Amniotic epithelial cell (primary cell): ENCODE measurements at regions not wholly inside any gene's neighbourhood (a gene's known extent, or its start where the extent isn't known, plus 50 kb on each side); places are given as distances from the start of the nearest gene placed in this dataset.
"Not testable (repeated sequence)": the region's sequence is repeated elsewhere in the genome, so short reads cannot be mapped to it uniquely, and the experiment has no call there.

ENCODE experiments used
- DNase-seq: peaks from one replicate; pipeline ENCODE4 v3.0.0-alpha.2; 2010; ENCODE audit warnings: low read depth

DNA sequence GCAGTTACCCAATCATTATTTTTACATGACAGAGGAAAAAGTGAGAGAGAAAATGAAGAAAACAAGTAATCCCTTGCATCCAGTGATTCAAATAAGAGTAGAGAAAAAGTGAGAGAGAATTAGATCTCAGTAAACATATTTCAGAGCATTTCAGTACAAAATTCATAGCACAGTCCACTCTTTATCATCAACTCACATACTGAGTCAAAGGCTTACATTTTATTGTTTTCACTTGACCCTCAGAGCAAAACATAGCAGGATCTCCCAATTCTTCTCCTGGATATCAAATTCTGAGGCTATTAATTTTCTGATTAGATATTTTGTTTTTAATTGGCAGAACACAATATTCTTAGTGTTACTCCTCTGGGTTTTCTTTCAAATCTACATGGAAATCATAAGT is 1568.3 kb upstream of the PRR20A start:
- DNase-seq, result no peak

DNA sequence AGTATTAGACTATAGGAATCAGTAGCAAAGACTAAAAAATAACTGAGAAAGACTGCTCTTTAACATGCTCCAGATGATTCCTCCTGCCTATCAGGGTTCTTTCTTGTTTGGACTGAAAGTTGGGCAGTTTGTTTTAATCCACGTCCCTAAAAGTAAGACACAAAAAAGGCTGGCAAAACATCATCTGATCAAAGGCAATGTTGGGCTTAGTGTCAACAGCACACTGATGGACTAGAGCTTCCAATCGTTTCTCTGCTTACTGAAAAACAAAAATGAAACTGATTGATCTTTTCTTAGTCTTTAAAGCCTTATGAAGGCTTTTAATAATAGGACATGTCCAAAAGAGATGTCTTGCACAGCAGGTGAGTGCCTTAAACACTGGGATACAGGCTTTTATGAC is 1567.9 kb upstream of the PRR20A start:
- no peak for DNase-seq

DNA sequence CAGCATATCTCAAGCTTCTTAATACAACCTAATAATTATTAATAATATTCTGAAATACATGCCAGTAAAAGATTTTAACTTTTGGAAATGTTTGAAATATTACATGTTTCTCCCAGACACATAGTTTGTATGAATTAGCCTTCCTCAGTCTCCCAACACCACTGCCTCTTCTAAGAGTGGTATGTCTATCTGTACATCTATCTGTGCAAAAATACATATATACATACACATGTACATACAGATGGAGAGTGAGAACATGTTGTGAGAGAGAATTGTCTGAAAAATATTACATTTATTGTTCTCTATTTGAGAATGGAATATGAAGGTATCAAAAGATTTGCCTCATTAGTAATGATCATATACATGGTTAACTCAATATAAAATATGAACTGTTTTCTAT is 1567.2 kb upstream of the PRR20A start:
- DNase-seq, result no peak

DNA sequence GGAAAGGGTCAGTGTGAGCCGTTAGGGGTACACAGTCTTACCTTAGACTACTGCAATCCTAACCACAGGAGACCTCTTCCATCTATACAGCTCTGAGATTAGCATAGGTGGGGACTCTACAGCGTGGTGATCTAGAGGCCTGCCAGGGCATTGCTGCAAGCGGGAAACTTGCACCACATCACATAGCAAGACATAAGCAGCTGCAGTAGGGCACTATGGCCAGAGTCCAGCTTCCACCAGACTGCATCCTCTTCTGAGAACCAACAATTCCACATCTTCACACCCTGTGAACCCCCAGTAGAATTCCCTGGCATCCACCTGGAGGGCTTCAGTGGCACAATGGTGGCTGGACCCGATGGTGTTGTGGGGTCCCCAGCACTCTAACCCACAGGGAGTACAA is 1564.3 kb upstream of the PRR20A start:
- DNase-seq, result no peak

DNA sequence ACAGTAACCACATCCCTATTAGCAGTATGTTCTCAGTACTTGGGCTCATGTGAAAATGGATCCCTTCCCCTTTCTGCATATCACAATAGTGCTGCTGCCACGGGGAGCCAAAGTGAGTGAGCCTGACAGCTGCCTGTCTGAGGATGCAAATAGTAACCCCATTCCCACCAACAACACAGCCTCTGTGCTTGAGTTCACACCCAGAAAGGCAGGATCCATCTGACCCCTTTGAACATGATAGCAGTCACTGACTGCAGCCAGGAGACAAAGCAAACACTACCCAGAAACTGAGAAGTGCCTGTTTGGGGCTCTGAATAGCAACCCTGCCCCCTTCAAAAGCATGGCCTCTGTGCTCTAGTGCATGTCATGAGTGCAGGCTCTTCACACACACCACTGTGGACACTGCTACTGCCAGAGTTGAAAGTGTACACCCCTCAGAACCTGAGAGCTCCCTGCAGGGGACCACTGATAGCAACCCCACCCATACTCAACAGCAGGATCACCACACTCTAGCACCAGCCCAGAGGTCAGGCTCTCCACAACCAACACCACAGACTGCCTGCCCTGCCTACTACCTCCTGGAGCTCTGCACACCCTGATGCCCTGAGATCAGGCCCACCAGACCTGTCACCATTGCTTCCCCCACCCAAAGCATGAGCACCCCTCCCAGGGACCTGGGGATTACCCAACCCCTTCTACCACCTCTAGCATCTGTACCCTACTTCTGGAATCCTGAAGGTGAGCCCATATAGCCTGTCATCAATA is 1563.5 kb upstream of the PRR20A start:
- no peak for DNase-seq

DNA sequence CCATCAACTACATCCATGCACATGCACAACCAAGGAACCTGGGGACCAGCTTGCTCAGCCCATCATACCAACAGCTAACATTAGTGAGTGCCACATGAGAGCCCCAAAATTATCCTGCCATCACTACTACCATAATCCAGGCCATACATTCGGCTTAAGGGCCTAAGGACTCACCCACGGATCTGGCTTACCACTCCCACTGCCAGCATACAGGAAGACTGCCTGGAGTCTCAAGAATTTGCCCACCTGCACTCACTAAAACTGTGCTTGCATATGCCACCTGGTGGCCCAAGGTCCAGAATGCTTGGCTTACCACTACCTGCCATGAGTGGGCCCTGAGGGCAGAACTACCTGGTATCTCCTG is 1562.9 kb upstream of the PRR20A start:
- DNase-seq, result no peak

DNA sequence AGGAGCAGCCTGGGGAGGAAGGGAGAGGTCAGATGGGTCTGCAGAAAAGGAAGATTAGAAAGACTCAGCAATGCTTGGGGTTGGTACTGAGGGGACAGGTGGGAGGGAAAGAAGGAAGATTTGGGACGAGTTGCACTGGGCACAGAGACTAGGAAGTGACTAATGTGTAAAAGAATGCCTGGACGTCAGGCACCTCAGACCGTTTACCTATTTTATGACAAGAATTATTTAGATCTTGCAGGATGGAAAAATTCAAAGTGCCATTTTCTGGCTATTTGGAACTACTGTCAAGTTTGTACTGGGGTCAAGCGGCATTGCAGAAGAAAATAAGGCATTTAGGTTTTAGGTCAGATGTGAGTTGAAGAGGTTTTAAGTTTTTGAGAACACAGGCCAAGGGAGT is 1558.4 kb upstream of the PRR20A start:
- DNase-seq, result not testable (repeated sequence)

DNA sequence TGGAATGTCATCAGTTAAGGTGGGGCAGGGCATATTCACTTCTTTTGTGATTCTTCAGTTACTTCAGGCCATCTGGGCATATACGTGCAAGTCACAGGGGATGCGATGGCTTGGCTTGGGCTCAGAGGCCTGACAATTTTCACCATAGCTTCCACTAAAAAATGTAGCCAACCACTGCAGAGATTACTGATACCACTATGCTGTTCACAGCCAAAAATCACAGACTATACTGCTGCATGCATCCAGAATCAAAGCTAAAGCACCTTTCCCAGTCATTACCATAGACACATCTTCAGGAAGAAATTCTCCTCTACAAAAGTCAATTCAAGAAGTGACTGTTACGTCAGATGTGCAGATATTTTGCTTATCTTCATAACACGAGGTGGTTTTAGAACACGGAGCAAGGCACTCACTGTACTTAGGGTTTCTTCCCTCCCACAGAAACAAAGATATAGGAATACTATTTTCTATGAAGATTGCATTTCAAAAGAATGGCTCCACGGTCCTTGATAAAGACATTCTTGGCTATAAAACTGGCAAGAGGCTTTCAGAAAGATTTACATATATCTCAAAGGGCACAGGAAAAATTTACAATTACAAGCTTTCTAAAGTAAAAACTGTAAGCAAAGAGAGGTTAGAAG is 1556.6 kb upstream of the PRR20A start:
- no peak for DNase-seq

DNA sequence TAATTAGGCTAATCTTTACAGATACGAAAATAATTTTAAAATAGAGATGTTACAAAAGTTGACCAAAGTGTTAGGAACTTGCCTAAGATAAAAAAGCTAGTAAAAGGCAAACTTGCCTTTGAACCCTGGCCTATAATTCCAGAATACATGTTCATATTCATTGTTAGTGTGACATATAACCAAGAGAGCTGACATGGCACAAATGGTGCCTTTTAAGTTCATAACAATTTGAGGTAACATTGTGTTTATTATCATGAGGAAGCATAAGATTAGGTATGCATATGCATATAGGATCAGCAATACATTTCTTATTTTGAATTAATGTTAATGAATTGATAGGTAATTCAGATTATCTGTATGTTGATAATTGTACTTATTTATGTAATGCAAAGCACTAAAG is 1537.9 kb upstream of the PRR20A start:
- no peak for DNase-seq

DNA sequence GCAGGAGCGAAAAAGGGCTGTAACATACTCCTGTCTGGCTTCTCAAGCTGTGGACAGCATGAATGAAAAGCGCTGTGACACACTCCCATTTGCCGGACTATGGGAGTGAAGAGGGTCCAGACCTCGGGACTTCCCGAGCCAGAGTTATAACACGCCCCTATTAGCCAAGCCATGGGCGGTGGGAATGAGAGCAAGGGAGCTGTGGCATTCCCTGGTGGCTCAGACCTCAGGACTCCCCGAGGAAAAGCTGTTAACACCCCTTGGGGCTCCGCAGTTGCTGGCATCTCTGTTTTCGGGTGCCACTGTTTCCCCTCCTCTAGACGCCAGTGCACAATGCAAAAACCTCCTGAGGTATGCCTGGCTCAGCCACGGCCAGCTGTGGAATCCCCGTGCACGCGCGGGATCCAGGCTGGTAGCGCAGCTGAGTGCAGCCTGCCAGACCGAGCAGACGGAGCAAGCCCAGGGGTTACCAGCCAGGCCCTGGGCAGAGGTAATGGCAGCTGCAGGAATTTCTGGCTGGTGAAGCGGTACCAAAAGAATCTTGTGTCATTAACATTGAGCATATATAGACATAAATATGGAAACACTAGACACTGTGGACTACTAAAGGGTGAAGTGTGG is 1534.6 kb upstream of the PRR20A start:
- DNase-seq, result no peak

DNA sequence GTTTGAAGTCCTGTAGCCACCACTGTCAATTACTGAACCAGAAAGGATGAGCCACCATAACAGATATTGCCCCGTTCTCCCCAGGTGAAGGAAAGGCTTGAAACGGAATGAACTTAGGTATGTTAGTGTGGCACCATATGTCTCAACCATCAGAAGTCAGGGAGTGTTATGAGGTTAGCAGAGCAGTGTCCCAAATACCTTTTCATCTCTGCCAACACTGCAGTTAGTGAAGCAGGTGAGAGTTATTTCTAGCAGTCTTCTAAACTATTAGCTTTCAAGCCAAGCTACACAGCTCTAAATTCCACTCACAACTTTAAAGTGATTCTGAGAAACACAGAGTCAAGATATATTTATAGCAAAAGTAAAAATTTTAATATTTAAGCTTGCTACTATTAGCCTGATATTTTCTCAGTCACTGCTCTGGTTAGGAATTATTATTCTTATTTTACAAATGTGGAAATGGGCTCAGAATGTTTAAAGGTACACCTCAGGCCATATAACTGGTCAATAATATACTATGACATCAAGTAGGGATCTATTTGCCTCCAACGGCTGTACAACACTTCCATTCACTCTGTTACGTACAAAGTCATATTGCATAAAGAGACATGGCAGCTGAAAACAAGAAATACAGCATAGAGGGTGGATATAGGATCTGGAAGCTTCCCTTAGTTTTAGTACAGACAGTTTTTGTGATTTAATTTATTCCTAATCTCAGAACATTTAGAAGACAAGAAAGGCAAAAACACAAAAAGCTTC is 1527.1 kb upstream of the PRR20A start:
- no peak for DNase-seq

DNA sequence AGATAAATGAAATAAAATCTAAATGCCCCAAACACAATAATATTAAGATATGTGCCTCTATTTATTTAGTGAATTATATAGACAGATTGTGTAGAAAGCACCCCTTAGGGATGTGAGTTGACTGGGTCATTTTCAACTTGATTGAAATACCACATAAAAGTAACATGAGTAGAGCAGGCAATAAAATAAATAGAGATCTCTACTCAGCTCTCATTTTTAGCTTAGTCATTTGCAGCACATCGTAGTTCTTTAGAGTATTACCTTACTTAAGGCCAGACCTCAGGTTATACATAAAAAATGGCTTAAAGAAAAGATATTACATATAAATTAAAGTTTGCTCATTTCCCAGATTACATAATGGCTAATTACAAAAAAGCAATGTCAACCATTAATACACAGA is 1525.6 kb upstream of the PRR20A start:
- DNase-seq, result no peak

DNA sequence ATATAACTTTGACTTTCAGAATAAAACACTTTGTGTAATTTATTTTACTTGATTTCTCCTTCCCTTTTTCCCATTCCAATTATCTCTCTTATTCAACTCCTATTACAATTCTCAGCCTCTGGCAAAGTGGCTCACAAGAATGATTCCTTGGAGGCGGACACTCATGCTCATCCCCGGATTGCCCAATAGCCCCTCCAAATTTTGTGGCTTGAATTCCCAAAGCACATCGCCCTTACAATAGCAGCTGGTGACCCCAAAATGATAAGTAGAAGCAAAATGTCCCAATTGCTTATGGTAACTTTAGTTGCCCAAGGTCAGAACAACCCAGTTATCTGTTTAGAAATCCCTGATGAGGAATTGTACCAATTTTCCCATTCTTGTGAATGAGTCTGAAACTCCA is 1523.5 kb upstream of the PRR20A start:
- DNase-seq, result no peak

DNA sequence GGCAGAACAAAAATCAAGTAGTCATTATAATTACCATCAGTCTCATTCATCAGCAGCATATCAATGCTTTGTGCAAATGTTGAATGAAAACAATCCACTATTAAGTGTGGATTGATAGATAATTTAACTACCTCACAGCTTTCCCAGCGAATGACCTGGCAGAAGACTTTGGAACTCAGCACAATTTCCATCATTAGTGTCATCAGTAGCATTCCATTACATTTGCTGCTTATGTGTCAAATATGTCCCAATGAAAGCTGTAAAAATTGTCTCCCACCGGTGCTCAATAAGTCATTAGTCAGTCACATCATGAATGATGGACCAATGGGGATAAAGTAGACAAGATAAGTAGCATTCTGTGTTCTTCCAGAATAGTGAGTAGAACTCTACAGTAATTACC is 1513.5 kb upstream of the PRR20A start:
- no peak for DNase-seq

DNA sequence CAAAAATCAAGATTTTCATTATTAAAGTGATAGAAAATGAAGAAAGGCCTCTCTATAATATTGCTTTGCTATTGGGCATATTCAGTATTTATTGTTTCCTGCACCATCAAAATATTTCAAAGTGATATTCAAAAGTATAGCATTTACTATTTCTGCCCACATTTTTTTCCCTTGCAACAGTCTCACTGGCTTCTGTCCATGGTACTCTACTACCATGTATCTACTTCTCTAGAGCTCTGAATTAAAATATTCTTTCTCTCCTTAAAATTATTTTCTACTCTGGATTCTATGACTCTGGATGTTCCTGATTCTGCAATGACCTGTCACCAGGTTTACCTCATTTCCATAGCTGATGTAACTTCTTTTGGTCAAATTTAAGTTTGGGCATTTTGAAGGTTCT is 1508.3 kb upstream of the PRR20A start:
- no peak for DNase-seq

DNA sequence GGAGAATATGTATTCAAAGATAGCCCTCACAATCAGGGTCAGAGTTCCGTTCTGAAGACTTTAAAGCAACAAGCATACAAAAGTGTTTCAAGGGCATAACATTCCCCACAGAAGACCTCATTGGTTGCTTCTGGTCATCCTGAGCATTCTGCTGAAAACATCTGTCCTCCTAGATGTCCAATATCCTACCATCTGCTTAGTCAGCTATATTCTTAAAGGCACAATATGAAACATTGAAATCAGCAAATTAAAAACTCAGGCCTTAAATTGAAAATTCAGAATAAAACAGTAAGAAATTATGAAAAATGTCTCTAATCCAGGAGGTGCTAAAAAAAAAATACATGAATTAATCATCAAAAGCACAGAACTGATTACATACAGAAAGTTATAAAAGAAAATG is 1491.2 kb upstream of the PRR20A start:
- no peak for DNase-seq

DNA sequence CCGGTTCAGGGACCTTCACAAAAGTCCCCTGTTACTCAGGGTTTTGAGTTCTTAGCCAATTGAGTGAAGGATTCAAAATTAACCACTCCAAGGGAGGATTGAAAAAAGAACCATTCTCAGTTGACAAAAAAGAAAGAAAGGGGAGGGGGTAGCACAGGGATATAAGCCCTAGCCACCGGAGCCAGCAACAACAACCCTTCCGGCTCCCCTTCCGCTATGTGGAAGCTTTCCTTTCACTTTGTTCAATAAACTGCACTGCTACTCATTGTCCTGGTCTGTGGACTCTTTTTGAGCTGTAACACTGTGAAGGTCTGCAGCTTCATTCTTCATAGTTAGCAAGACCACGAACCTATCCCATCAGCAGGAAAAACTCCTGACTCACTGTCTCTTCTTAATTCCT is 1488.1 kb upstream of the PRR20A start:
- DNase-seq, result no peak

DNA sequence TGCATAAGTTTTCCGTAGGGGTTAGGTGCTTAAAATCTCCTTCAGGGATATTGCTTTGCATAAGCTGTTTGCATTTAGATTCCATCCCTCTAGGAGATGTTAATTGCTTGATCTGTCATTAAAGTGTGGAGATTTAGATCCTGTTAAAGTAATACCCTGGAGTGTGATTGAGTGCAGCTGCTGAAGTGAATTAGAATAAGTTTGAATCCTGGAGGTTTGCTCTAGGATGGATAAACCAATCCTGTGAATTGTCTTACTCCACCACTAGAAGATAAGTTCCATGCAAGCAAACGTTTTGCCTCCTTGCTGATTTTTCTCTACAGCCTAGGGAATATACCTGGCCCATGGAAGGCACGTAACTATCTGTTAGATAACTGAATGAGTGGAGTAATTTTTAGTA is 1487.2 kb upstream of the PRR20A start:
- no peak for DNase-seq

DNA sequence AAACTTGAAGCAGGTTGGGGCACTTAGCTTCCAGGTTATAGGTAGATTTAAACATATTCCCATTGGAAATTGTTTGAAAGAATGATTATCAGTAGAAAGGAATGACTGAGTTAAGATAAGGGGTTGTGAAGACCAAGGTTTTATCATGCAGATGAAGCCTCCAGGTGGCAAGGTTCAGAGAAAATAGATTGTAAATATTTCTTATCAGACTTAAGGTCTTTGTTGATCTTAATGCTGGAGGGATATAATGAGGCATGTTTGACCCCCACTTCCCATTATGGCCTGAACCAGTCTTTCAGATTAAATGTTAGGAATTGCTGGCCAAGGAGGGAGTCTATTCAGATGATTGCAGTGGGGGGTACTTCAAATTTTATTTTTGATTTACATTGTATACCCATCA is 1486.5 kb upstream of the PRR20A start:
- DNase-seq, result no peak

DNA sequence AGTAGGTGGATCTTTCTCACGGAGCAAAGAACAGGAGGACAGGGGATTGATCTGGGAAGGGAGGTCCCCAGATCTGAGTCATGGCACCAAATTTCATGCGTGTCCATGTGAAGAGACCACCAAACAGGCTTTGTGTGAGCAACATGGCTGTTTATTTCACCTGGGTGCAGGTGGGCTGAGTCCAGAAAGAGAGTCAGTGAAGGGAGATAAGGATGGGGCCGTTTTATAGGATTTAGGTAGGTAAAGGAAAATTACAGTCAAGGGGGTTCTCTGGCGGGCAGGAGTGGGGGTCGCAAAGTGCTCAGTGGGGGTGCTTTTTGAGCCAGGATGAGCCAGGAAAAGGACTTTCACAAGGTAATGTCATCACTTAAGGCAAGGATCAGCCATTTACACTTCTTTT is 1480.5 kb upstream of the PRR20A start:
- not testable (repeated sequence) for DNase-seq

DNA sequence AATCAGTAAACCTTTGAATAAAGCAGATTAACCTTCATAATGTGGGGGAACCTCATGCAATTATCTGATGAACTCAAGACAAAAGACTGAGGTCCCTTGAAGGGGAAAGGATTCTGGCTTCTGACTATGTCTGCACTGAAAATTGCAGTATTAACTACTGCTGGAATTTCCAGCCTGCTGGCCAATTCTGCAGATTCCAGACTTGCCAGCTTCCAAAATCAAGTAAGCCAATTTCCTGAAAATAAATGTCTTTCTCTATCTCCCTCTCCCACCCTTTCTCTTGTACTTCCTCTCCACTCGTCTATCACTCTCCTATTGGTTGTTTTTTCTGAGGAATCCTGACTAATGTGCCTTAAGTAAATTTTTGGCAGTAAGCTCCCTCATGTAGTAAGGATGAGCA is 1479.9 kb upstream of the PRR20A start:
- DNase-seq, result no peak

DNA sequence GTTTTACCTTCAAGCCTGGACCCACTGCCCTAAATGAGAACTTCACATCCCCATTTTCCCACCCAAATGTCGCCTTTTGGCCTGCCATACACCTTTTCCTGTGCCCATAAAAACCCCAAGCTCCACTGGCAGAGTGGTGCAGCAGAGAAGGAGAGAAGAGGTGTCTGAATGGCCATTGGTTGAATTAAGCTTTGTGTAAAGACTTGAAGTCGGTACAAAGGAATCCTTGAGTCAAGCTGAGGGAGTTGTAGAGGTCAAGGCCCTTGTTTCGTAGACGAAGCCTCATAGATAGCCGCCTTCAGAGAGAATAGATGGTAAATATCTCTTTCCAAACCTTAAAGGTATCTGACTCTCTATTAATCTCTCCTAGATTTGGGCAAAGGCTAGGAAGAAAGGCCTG is 1479.2 kb upstream of the PRR20A start:
- DNase-seq, result no peak

DNA sequence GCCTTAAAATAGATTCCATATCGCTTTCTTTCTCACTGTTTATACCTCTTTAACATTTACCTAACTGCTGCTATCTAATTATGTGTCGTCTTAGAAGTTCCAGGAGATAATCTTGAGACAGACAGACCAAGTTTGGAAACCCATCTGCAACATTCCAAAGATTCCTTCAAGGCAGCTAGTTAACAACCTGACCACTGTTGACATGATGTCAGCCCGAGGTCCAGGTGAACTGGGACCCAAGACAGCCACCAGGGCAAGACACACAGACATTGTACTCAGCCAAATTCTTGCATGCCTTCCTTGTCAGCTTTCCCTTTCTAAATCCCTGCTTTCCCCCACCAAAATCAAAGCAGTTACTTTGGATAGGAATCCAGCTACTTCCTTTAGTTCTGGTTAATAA is 1476.5 kb upstream of the PRR20A start:
- no peak for DNase-seq
